ENCODE measurements at regions not wholly inside any gene's neighbourhood (a gene's known extent, or its start where the extent isn't known, plus 50 kb on each side); places are given as distances from the start of the nearest gene placed in this dataset.

GRCh38 chr13:94968757-94969086 is 256.4 kb upstream of the SOX21 start:
- in situ Hi-C loops (cut with MboI) = no loop called here
- no peaks in the 10 kb centered on the region for H3K36me3 ChIP-seq (ENCODE audit: low read depth)
- no peaks in the 10 kb centered on the region for H3K9me2 ChIP-seq (ENCODE audit: insufficient read depth)
- H4K20me1 ChIP-seq (ENCODE audit: insufficient read depth) = no peaks in the 10 kb centered on the region
- WGBS, 2 experiments (ENCODE audit: low coverage in 1 of 2, low lambda C conversion rate in 2 of 2, missing lambda C conversion rate in 2 of 2) = 7 to 8% methylated on average over 7 of the region's 7 CpGs
- no peak overlapping the region for H3K27ac ChIP-seq
- H3F3A ChIP-seq (ENCODE audit: insufficient read depth) = no peaks in the 10 kb centered on the region
- no peaks in the 10 kb centered on the region for H3K4me1 ChIP-seq (ENCODE audit: insufficient read depth)
- H3K4me3 ChIP-seq = peak overlapping the region; percentile 50
- no peaks in the 10 kb centered on the region for H3K79me2 ChIP-seq (ENCODE audit: insufficient read depth)
- peaks cover 73% of the 10 kb centered on the region for H3K27me3 ChIP-seq (replicated peaks; ENCODE audit: insufficient read depth)
- no peak overlapping the region for H3K4me2 ChIP-seq (ENCODE audit: unreplicated experiment)
- H2AFZ ChIP-seq = peak overlapping the region; percentile 48; the same call in 1 of the 2 replicates
- DNase-seq = no peak
- no peak overlapping the region for H3K9ac ChIP-seq
- H3K9me3 ChIP-seq (ENCODE audit: low read depth) = no peaks in the 10 kb centered on the region
- TF ChIP-seq EZH2phosphoT487 (IDR thresholded peaks at IDR 0.05; ENCODE audit: insufficient read depth, low read depth) (no peak), EZH2 (IDR thresholded peaks at IDR 0.05; ENCODE audit: insufficient read depth, poor library complexity, severe bottlenecking) (no peak)

DNA sequence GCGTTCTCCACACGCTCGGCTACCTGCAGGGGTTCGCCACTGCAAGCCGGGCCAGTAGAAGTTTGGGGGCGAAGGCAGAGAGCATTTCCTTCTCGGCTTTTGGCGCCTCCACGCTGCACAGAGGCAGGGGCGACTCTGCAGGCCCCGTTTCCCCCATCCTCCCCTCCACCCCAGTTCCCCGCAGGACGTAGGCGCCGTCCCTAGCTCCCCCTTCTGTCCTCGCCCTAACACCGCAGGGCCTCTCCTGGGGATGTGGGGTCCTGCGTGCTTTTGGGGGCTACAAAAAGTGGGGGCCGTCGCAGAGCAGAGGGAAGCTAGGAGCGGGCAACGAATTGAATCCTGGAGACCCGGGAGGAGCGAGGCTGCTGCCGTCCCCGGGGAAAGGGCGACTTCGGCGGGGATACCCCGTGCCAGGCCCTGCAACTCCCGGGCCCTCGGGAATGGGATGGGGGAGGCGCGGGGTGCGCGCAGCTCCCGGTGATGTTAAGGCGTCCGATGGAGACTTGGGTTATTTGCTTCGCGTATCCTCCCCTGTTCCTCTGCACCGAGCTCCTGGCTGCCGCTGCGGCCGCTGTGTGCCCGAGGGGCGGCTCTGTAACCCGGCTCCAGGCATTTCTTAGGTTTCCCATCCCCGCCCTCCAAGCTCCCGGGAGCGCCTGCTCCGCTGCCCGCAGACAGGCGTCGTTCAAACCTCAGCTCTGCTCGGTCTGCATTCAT is 255.9 kb upstream of the SOX21 start:
- TF ChIP-seq EZH2 (IDR thresholded peaks at IDR 0.05; ENCODE audit: insufficient read depth, poor library complexity, severe bottlenecking) (peak; percentile 13), EZH2phosphoT487 (IDR thresholded peaks at IDR 0.05; ENCODE audit: insufficient read depth, low read depth) (no peak)
- H3K4me1 ChIP-seq (ENCODE audit: insufficient read depth) = no peaks in the 10 kb centered on the region
- H3K79me2 ChIP-seq (ENCODE audit: insufficient read depth) = no peaks in the 10 kb centered on the region
- peaks cover 78% of the 10 kb centered on the region for H3K27me3 ChIP-seq (replicated peaks; ENCODE audit: insufficient read depth)
- 1 to 2% methylated on average over 38 to 55 of the region's 56 CpGs for whole genome bisulfite sequencing, 2 experiments (ENCODE audit: low coverage in 1 of 2, low lambda C conversion rate in 2 of 2, missing lambda C conversion rate in 2 of 2)
- H3K9ac ChIP-seq = no peak overlapping the region
- H3F3A ChIP-seq (ENCODE audit: insufficient read depth) = no peaks in the 10 kb centered on the region
- H3K27ac ChIP-seq = no peak overlapping the region
- in situ Hi-C loops (cut with MboI) = no loop called here
- H3K9me2 ChIP-seq (ENCODE audit: insufficient read depth) = no peaks in the 10 kb centered on the region
- peak; percentile 24 for DNase-seq
- no peaks in the 10 kb centered on the region for H3K9me3 ChIP-seq (ENCODE audit: low read depth)
- H2AFZ ChIP-seq = peak overlapping the region; percentile 48; the same call in 1 of the 2 replicates
- H4K20me1 ChIP-seq (ENCODE audit: insufficient read depth) = no peaks in the 10 kb centered on the region
- H3K4me3 ChIP-seq = peak overlapping the region; percentile 50
- no peaks in the 10 kb centered on the region for H3K36me3 ChIP-seq (ENCODE audit: low read depth)
- no peak overlapping the region for H3K4me2 ChIP-seq (ENCODE audit: unreplicated experiment)

GRCh38 chr13:94967183-94968039 is 255.1 kb upstream of the SOX21 start:
- in situ Hi-C loops (cut with MboI) = no loop called here
- peak; percentile 53 for DNase-seq
- peak overlapping the region; percentile 50 for H3K4me3 ChIP-seq
- no peaks in the 10 kb centered on the region for H3F3A ChIP-seq (ENCODE audit: insufficient read depth)
- peak overlapping the region; percentile 48; the same call in 1 of the 2 replicates for H2AFZ ChIP-seq
- H3K27ac ChIP-seq = no peak overlapping the region
- H3K36me3 ChIP-seq (ENCODE audit: low read depth) = no peaks in the 10 kb centered on the region
- no peaks in the 10 kb centered on the region for H3K9me3 ChIP-seq (ENCODE audit: low read depth)
- TF ChIP-seq EZH2 (IDR thresholded peaks at IDR 0.05; ENCODE audit: insufficient read depth, poor library complexity, severe bottlenecking) (peak; percentile 82), EZH2phosphoT487 (IDR thresholded peaks at IDR 0.05; ENCODE audit: insufficient read depth, low read depth) (no peak)
- no peaks in the 10 kb centered on the region for H3K79me2 ChIP-seq (ENCODE audit: insufficient read depth)
- peak overlapping the region; percentile 36 for H3K4me2 ChIP-seq (ENCODE audit: unreplicated experiment)
- no peaks in the 10 kb centered on the region for H3K9me2 ChIP-seq (ENCODE audit: insufficient read depth)
- H3K9ac ChIP-seq = no peak overlapping the region
- 3 to 4% methylated on average over 32 to 46 of the region's 61 CpGs for WGBS, 2 experiments (ENCODE audit: low coverage in 1 of 2, low lambda C conversion rate in 2 of 2, missing lambda C conversion rate in 2 of 2)
- peaks cover 79% of the 10 kb centered on the region for H3K27me3 ChIP-seq (replicated peaks; ENCODE audit: insufficient read depth)
- H4K20me1 ChIP-seq (ENCODE audit: insufficient read depth) = no peaks in the 10 kb centered on the region
- no peaks in the 10 kb centered on the region for H3K4me1 ChIP-seq (ENCODE audit: insufficient read depth)

DNA sequence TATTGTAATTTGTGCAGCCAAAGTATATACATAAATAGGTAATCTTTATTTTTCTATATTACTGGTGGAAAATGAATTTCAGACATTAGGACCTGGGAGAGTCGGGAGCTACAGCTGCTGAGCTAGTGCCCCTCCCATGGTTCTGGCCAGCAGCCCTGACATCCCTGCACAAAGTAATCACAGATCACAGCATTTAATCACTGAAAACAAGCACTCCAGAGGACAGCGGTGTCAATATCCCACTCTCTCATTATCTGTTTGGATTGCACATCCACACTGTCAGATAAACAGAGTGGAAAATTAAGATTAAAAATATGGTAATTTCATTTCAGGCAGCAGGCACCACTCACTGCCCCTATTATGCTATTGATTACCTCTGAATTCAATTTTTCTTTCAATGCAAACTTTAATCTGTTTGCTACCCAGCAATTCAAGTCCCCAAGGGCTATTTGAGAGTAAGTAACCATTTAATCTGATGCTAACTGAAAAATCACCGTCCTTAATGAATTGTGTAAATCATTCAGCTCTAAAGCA is 254.1 kb upstream of the SOX21 start:
- H3K9ac ChIP-seq = no peak overlapping the region

More for the DNA sequence above, 254.1 kb upstream of the SOX21 start:
- Histone ChIP-seq H3K4me2 (ENCODE audit: unreplicated experiment) (no peak overlapping the region), H2AFZ (no peak overlapping the region), H3K27ac (no peak overlapping the region), H3K9me2 (ENCODE audit: insufficient read depth) (no peaks in the 10 kb centered on the region), H3F3A (ENCODE audit: insufficient read depth) (no peaks in the 10 kb centered on the region), H4K20me1 (ENCODE audit: insufficient read depth) (no peaks in the 10 kb centered on the region), H3K36me3 (ENCODE audit: low read depth) (no peaks in the 10 kb centered on the region), H3K79me2 (ENCODE audit: insufficient read depth) (no peaks in the 10 kb centered on the region), H3K4me3 (no peak overlapping the region), H3K4me1 (ENCODE audit: insufficient read depth) (no peaks in the 10 kb centered on the region), H3K9me3 (ENCODE audit: low read depth) (no peaks in the 10 kb centered on the region), H3K27me3 (replicated peaks; ENCODE audit: insufficient read depth) (peaks cover 73% of the 10 kb centered on the region)
- TF ChIP-seq EZH2phosphoT487 (IDR thresholded peaks at IDR 0.05; ENCODE audit: insufficient read depth, low read depth) = no peak
- peak; percentile 4 for TF ChIP-seq EZH2 (IDR thresholded peaks at IDR 0.05; ENCODE audit: insufficient read depth, poor library complexity, severe bottlenecking)
- no peak for DNase-seq
- in situ Hi-C loops (cut with MboI) = no loop called here
- 21% methylated on average over 3 of the region's 3 CpGs for WGBS, 2 experiments (ENCODE audit: low coverage in 1 of 2, low lambda C conversion rate in 2 of 2, missing lambda C conversion rate in 2 of 2)
